Stomach (tissue), 4 donors: ENCODE measurements at regions not wholly inside any gene's neighbourhood (a gene's known extent, or its start where the extent isn't known, plus 50 kb on each side); places are given as distances from the start of the nearest gene placed in this dataset.

Experiments
- CTCF ChIP-seq, 7 experiments: fragments of 450-650 bp in 4 of 7; fragments of 200-600 bp in 3 of 7; sonication (generic) in 3 of 7; IDR thresholded peaks; one replicate each; pipeline ENCODE4 v1.5.1; 2016 to 2019; ENCODE audit warnings: antibody characterized with exemption in 7 of 7, control low read depth in 2 of 7, mild to moderate bottlenecking in 1 of 7
- POLR2AphosphoS5 ChIP-seq, 3 donors: sonication (generic); formaldehyde crosslinking; IDR thresholded peaks; one replicate each; pipeline ENCODE4 v1.6.1; 2016; ENCODE audit warnings: antibody characterized with exemption in 3 of 3

- peak in 1 of 3 donors; percentile 55 for TF ChIP-seq POLR2AphosphoS5 (IDR thresholded peaks at IDR 0.05)
- TF ChIP-seq CTCF (IDR thresholded peaks at IDR 0.05): no peak
These were observed 171.1 kb downstream of the DACT1 start for GRCh38 chr14:58808828-58809227.
